ENCODE measurements at regions not wholly inside any gene's neighbourhood (a gene's known extent, or its start where the extent isn't known, plus 50 kb on each side); places are given as distances from the start of the nearest gene placed in this dataset.

DNA sequence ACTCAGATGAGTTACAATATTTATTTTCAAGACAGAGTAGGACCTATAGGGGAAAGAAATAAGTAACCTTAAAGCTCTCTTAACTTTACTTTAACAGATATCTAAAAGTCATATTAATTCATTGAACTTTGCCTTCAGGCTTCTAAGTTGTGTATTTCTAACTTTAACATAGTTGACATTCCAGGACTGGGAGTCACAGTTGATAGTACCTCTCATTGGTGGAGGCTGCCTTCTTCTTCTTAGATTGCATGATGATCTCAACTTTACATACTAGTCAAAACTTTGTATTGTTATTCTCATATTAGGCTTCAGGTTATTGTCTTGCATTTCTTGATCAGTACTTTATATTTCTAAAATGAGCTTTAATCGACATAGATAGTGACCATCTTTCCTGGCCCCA lies 350.1 kb upstream of the KIF2B start:
- DNase-seq (ENCODE audit: low spot score), result no peak
- H3K27me3 ChIP-seq (replicated peaks; ENCODE audit: insufficient read depth, low read depth, low read length, poor library complexity), result no peaks in the 10 kb centered on the region
- intact Hi-C loops (cut with micrococcal nuclease; ENCODE audit: unreplicated experiment), result no loop called here
- no peaks in the 10 kb centered on the region for H3K9me3 ChIP-seq (ENCODE audit: low read depth, low read length, poor library complexity, severe bottlenecking)
- ChIA-PET POLR2A (ENCODE audit: low non-redundant PET) (no interaction called here), CTCF (no interaction called here)
- no peaks in the 10 kb centered on the region for H3K36me3 ChIP-seq (ENCODE audit: insufficient read depth, low read length, poor library complexity, severe bottlenecking)
- no peak overlapping the region for H3K4me3 ChIP-seq (ENCODE audit: low read depth, low read length, poor library complexity, severe bottlenecking)
- no TSS peak for BruUV-seq (replicated peaks)
- no peak overlapping the region for H3K27ac ChIP-seq (ENCODE audit: low read depth, low read length, poor library complexity, severe bottlenecking)
- no peaks in the 10 kb centered on the region for H3K4me1 ChIP-seq (ENCODE audit: insufficient read depth, low read length, poor library complexity, severe bottlenecking)
- TF ChIP-seq, protein P1, sequence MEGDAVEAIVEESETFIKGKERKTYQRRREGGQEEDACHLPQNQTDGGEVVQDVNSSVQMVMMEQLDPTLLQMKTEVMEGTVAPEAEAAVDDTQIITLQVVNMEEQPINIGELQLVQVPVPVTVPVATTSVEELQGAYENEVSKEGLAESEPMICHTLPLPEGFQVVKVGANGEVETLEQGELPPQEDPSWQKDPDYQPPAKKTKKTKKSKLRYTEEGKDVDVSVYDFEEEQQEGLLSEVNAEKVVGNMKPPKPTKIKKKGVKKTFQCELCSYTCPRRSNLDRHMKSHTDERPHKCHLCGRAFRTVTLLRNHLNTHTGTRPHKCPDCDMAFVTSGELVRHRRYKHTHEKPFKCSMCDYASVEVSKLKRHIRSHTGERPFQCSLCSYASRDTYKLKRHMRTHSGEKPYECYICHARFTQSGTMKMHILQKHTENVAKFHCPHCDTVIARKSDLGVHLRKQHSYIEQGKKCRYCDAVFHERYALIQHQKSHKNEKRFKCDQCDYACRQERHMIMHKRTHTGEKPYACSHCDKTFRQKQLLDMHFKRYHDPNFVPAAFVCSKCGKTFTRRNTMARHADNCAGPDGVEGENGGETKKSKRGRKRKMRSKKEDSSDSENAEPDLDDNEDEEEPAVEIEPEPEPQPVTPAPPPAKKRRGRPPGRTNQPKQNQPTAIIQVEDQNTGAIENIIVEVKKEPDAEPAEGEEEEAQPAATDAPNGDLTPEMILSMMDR (conservative IDR thresholded peaks at IDR 0.05; ENCODE audit: low read depth, low read length), result no peak
- TF ChIP-seq EZH2 (IDR thresholded peaks at IDR 0.05; ENCODE audit: borderline replicate concordance, low read depth, low read length, poor library complexity, severe bottlenecking), result no peak

DNA sequence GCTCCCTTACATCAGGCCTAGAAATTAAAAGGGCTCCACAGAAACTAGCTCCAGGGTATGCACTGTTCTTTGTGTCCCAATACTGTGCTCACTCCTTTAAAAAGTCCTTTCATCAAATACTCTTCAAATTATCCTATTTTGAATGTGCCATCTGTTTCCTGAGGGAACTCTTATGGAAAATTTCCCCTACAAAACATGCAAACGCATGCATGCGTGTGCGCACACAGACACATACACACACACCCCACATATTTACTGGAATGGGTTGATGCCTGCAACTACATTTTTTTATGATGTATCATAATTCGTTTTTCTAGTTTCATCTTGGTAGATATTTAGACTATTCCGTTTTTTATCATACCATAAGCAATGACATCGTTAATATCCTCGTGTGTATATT lies 351.2 kb upstream of the KIF2B start:
- DNase-seq (ENCODE audit: low spot score), result no peak
- Histone ChIP-seq H3K27me3 (replicated peaks; ENCODE audit: insufficient read depth, low read depth, low read length, poor library complexity) (no peaks in the 10 kb centered on the region), H3K27ac (ENCODE audit: low read depth, low read length, poor library complexity, severe bottlenecking) (no peak overlapping the region), H3K9me3 (ENCODE audit: low read depth, low read length, poor library complexity, severe bottlenecking) (no peaks in the 10 kb centered on the region), H3K36me3 (ENCODE audit: insufficient read depth, low read length, poor library complexity, severe bottlenecking) (no peaks in the 10 kb centered on the region), H3K4me3 (ENCODE audit: low read depth, low read length, poor library complexity, severe bottlenecking) (no peak overlapping the region), H3K4me1 (ENCODE audit: insufficient read depth, low read length, poor library complexity, severe bottlenecking) (no peaks in the 10 kb centered on the region)
- TF ChIP-seq, protein P1 (conservative IDR thresholded peaks at IDR 0.05; ENCODE audit: low read depth, low read length), result no peak
- TF ChIP-seq EZH2 (IDR thresholded peaks at IDR 0.05; ENCODE audit: borderline replicate concordance, low read depth, low read length, poor library complexity, severe bottlenecking), result no peak
- POLR2A ChIA-PET (ENCODE audit: low non-redundant PET), result no interaction called here
- intact Hi-C loops (cut with micrococcal nuclease; ENCODE audit: unreplicated experiment), result no loop called here
- no TSS peak for BruUV-seq (replicated peaks)
- CTCF ChIA-PET, result no interaction called here

DNA sequence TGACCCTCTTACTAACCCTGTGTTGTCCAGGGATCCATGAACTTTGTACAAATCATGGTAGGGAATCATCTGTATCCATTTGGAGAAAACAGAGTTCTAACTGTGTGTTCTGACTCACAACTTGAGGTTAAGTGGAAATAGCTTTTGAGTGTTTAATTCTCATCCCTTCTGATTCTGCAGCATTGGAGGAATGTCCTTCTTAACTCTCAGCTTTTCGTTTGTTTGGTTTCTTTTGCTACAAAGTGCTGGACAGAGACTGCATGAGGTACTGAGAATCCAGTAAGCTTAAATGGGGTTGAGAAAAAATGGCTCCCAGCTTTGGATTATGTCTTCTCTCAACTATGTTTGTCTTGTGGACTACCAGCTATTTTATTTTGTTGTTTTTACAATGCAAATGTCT lies 352.1 kb upstream of the KIF2B start:
- no peak for TF ChIP-seq EZH2 (IDR thresholded peaks at IDR 0.05; ENCODE audit: borderline replicate concordance, low read depth, low read length, poor library complexity, severe bottlenecking)
- TF ChIP-seq, protein P1 (conservative IDR thresholded peaks at IDR 0.05; ENCODE audit: low read depth, low read length), result no peak
- no peak for DNase-seq (ENCODE audit: low spot score)
- H3K4me1 ChIP-seq (ENCODE audit: insufficient read depth, low read length, poor library complexity, severe bottlenecking), result no peaks in the 10 kb centered on the region
- H3K27me3 ChIP-seq (replicated peaks; ENCODE audit: insufficient read depth, low read depth, low read length, poor library complexity), result no peaks in the 10 kb centered on the region
- ChIA-PET CTCF (no interaction called here), POLR2A (ENCODE audit: low non-redundant PET) (no interaction called here)
- no peaks in the 10 kb centered on the region for H3K9me3 ChIP-seq (ENCODE audit: low read depth, low read length, poor library complexity, severe bottlenecking)
- BruUV-seq (replicated peaks), result no TSS peak
- H3K4me3 ChIP-seq (ENCODE audit: low read depth, low read length, poor library complexity, severe bottlenecking), result no peak overlapping the region
- intact Hi-C loops (cut with micrococcal nuclease; ENCODE audit: unreplicated experiment), result no loop called here
- no peaks in the 10 kb centered on the region for H3K36me3 ChIP-seq (ENCODE audit: insufficient read depth, low read length, poor library complexity, severe bottlenecking)
- no peak overlapping the region for H3K27ac ChIP-seq (ENCODE audit: low read depth, low read length, poor library complexity, severe bottlenecking)

All from A673 (cell line).